ENCODE measurements at regions not wholly inside any gene's neighbourhood (a gene's known extent, or its start where the extent isn't known, plus 50 kb on each side); places are given as distances from the start of the nearest gene placed in this dataset.

- DNase-seq (ENCODE audit: low read depth in 1 of 2, low spot score in 1 of 2), result no peak
- Histone ChIP-seq H3K27me3 (ENCODE audit: insufficient read depth, poor library complexity, severe bottlenecking) (no peaks in the 10 kb centered on the region), H3K4me3 (replicated peaks; ENCODE audit: insufficient read depth, low read length) (no peak overlapping the region), H3K27ac (replicated peaks) (no peak overlapping the region)
- no peak for TF ChIP-seq POLR2AphosphoS5 (IDR thresholded peaks at IDR 0.05; ENCODE audit: low read depth)
- TF ChIP-seq REST (IDR thresholded peaks at IDR 0.05; ENCODE audit: insufficient replicate concordance, low read depth), result no peak
- no peak for TF ChIP-seq GABPA (IDR thresholded peaks at IDR 0.05; ENCODE audit: low read depth)
- TF ChIP-seq CTCF (IDR thresholded peaks at IDR 0.05; ENCODE audit: insufficient read depth, low read length), result no peak
- no peak for TF ChIP-seq SPI1 (IDR thresholded peaks at IDR 0.05; ENCODE audit: borderline replicate concordance, low read depth)
Observed at GRCh38 chr14:51453869-51454268, 197.8 kb upstream of the FRMD6 start.

GRCh38 chr14:51454351-51454750 is 197.4 kb upstream of the FRMD6 start:
- no peak for DNase-seq (ENCODE audit: low read depth in 1 of 2, low spot score in 1 of 2)
- Histone ChIP-seq H3K4me3 (replicated peaks; ENCODE audit: insufficient read depth, low read length) (no peak overlapping the region), H3K27me3 (ENCODE audit: insufficient read depth, poor library complexity, severe bottlenecking) (no peaks in the 10 kb centered on the region), H3K27ac (replicated peaks) (no peak overlapping the region)
- TF ChIP-seq CTCF (IDR thresholded peaks at IDR 0.05; ENCODE audit: insufficient read depth, low read length), result no peak
- TF ChIP-seq REST (IDR thresholded peaks at IDR 0.05; ENCODE audit: insufficient replicate concordance, low read depth), result no peak
- no peak for TF ChIP-seq POLR2AphosphoS5 (IDR thresholded peaks at IDR 0.05; ENCODE audit: low read depth)
- TF ChIP-seq SPI1 (IDR thresholded peaks at IDR 0.05; ENCODE audit: borderline replicate concordance, low read depth), result no peak

- Histone ChIP-seq H3K27me3 (ENCODE audit: insufficient read depth, poor library complexity, severe bottlenecking) (no peaks in the 10 kb centered on the region), H3K4me3 (replicated peaks; ENCODE audit: insufficient read depth, low read length) (no peak overlapping the region), H3K27ac (replicated peaks) (no peak overlapping the region)
- TF ChIP-seq GABPA (IDR thresholded peaks at IDR 0.05; ENCODE audit: low read depth) (no peak), REST (IDR thresholded peaks at IDR 0.05; ENCODE audit: insufficient replicate concordance, low read depth) (no peak), SPI1 (IDR thresholded peaks at IDR 0.05; ENCODE audit: borderline replicate concordance, low read depth) (no peak), CTCF (IDR thresholded peaks at IDR 0.05; ENCODE audit: insufficient read depth, low read length) (no peak), POLR2AphosphoS5 (IDR thresholded peaks at IDR 0.05; ENCODE audit: low read depth) (no peak)
- no peak for DNase-seq (ENCODE audit: low read depth in 1 of 2, low spot score in 1 of 2)
Observed at GRCh38 chr14:51455041-51455835, 196.5 kb upstream of the FRMD6 start.
